Vagina (tissue), 2 donors: ENCODE measurements at regions not wholly inside any gene's neighbourhood (a gene's known extent, or its start where the extent isn't known, plus 50 kb on each side); places are given as distances from the start of the nearest gene placed in this dataset.

ENCODE experiments used
- POLR2A ChIP-seq, 2 donors: fragments of 450-650 bp; IDR thresholded peaks; one replicate each; pipeline ENCODE4 v1.6.1; 2017; ENCODE audit warnings: antibody characterized with exemption in 2 of 2, mild to moderate bottlenecking in 2 of 2, moderate library complexity in 2 of 2
- POLR2AphosphoS5 ChIP-seq, 2 donors: sonication (generic); formaldehyde crosslinking; IDR thresholded peaks; one replicate each; pipeline ENCODE4 v1.9.0; 2017; ENCODE audit warnings: antibody characterized with exemption in 2 of 2, mild to moderate bottlenecking in 2 of 2, low read depth in 1 of 2; ENCODE audit not compliant: insufficient read depth in 1 of 2
- TF ChIP-seq, protein P1 (sequence below), 3 experiments: fragments of 450-650 bp in 2 of 3; fragments of 200-600 bp in 1 of 3; sonication (generic) in 1 of 3; IDR thresholded peaks; one replicate each; pipeline ENCODE4 v1.5.1; 2017 to 2019; ENCODE audit warnings: antibody characterized with exemption in 3 of 3, mild to moderate bottlenecking in 2 of 3, moderate library complexity in 2 of 3

DNA sequence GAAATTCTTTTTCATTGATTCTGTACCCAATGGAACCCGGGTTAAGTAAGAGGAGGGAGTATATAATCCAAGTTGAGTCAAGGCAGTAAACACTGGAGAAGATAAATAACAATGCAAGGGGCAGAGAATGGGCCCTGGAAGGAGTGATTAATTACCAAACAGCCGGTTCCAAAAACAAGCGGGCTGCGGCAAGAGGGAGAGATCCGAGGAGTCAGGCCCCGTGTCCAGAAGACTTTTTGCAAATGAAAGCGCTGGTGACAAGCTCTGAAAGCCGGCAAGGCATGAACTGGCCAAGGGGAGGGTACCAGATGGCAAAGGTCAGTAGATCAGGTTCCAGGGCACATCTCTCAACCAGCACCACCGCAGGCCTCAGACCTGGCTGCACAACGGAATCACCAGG, 294.9 kb downstream of the BCOR start:
- no peak for TF ChIP-seq POLR2A (IDR thresholded peaks at IDR 0.05)
- TF ChIP-seq, protein P1, sequence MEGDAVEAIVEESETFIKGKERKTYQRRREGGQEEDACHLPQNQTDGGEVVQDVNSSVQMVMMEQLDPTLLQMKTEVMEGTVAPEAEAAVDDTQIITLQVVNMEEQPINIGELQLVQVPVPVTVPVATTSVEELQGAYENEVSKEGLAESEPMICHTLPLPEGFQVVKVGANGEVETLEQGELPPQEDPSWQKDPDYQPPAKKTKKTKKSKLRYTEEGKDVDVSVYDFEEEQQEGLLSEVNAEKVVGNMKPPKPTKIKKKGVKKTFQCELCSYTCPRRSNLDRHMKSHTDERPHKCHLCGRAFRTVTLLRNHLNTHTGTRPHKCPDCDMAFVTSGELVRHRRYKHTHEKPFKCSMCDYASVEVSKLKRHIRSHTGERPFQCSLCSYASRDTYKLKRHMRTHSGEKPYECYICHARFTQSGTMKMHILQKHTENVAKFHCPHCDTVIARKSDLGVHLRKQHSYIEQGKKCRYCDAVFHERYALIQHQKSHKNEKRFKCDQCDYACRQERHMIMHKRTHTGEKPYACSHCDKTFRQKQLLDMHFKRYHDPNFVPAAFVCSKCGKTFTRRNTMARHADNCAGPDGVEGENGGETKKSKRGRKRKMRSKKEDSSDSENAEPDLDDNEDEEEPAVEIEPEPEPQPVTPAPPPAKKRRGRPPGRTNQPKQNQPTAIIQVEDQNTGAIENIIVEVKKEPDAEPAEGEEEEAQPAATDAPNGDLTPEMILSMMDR (IDR thresholded peaks at IDR 0.05), result no peak
- no peak for TF ChIP-seq POLR2AphosphoS5 (IDR thresholded peaks at IDR 0.05; ENCODE audit: insufficient read depth in 1 of 2, low read depth in 1 of 2)
